ENCODE measurements at regions not wholly inside any gene's neighbourhood (a gene's known extent, or its start where the extent isn't known, plus 50 kb on each side); places are given as distances from the start of the nearest gene placed in this dataset.

- Histone ChIP-seq H3K27me3 (no peaks in the 10 kb centered on the region), H3K4me3 (peak overlapping the region in 1 of 4 donors; percentile 24), H3K9me3 (no peaks in the 10 kb centered on the region), H3K36me3 (no peaks in the 10 kb centered on the region), H3K27ac (peak overlapping the region in 3 of 4 donors; percentile 47 to 71 (median 55)), H3K4me1 (peaks cover 0 to 59% (median 44%) of the 10 kb centered on the region in 4 donors)
- TF ChIP-seq POLR2A (IDR thresholded peaks at IDR 0.05) (no peak), EP300 (IDR thresholded peaks at IDR 0.05) (no peak), CTCF (IDR thresholded peaks at IDR 0.05) (no peak)
- WGBS, 2 donors: 53 to 54% methylated on average over 7 of the region's 7 CpGs
- DNase-seq (ENCODE audit: low spot score in 2 of 2): no peak
These were observed 65.1 kb upstream of the NPAS1 start for GRCh38 chr19:46954502-46954992.

- H3K27ac ChIP-seq: peak overlapping the region in 3 of 4 donors; percentile 47 to 71 (median 55)
- no peak for DNase-seq (ENCODE audit: low spot score in 2 of 2)
These were observed 64.4 kb upstream of the NPAS1 start for GRCh38 chr19:46954993-46955812.

GRCh38 chr19:46955813-46956371, 63.7 kb upstream of the NPAS1 start:
- 81 to 84% methylated on average over 6 of the region's 6 CpGs for WGBS, 2 donors
- Histone ChIP-seq H3K4me1 (peaks cover 0 to 46% (median 34%) of the 10 kb centered on the region in 4 donors), H3K4me3 (no peak overlapping the region), H3K27ac (peak overlapping the region in 2 of 4 donors; percentile 47 to 71), H3K9me3 (no peaks in the 10 kb centered on the region), H3K27me3 (no peaks in the 10 kb centered on the region), H3K36me3 (no peaks in the 10 kb centered on the region)
- no peak for TF ChIP-seq EP300 (IDR thresholded peaks at IDR 0.05)
- no peak for TF ChIP-seq POLR2A (IDR thresholded peaks at IDR 0.05)
- TF ChIP-seq CTCF (IDR thresholded peaks at IDR 0.05): no peak
- DNase-seq (ENCODE audit: low spot score in 2 of 2): no peak

More at GRCh38 chr19:46954993-46955812, 64.4 kb upstream of the NPAS1 start:
- H3K4me3 ChIP-seq: peak overlapping the region in 2 of 4 donors; percentile 9 to 24
- 34 to 41% methylated on average over 10 of the region's 10 CpGs for WGBS, 2 donors
- TF ChIP-seq CTCF (IDR thresholded peaks at IDR 0.05) (no peak), EP300 (IDR thresholded peaks at IDR 0.05) (no peak), POLR2A (IDR thresholded peaks at IDR 0.05) (no peak)
- no peaks in the 10 kb centered on the region for H3K27me3 ChIP-seq
- H3K36me3 ChIP-seq: no peaks in the 10 kb centered on the region
- H3K9me3 ChIP-seq: no peaks in the 10 kb centered on the region
- H3K4me1 ChIP-seq: peaks cover 0 to 53% (median 41%) of the 10 kb centered on the region in 4 donors

GRCh38 chr19:46958532-46958931, 61.1 kb upstream of the NPAS1 start:
- no peak for DNase-seq (ENCODE audit: low spot score in 2 of 2)
- WGBS, 2 donors: 48 to 59% methylated on average over 6 of the region's 6 CpGs
- Histone ChIP-seq H3K4me1 (peaks cover 0 to 46% (median 23%) of the 10 kb centered on the region in 4 donors), H3K27ac (no peak overlapping the region), H3K36me3 (no peaks in the 10 kb centered on the region), H3K4me3 (no peak overlapping the region), H3K27me3 (no peaks in the 10 kb centered on the region), H3K9me3 (no peaks in the 10 kb centered on the region)
- TF ChIP-seq EP300 (IDR thresholded peaks at IDR 0.05) (no peak), CTCF (IDR thresholded peaks at IDR 0.05) (no peak), POLR2A (IDR thresholded peaks at IDR 0.05) (no peak)
